Liver (tissue), 3 donors: ENCODE measurements at regions not wholly inside any gene's neighbourhood (a gene's known extent, or its start where the extent isn't known, plus 50 kb on each side); places are given as distances from the start of the nearest gene placed in this dataset.

Experiments
- CTCF ChIP-seq: fragments of 150-350 bp; IDR thresholded peaks from 2 replicates; pipeline ENCODE4 v1.5.1; 2017; ENCODE audit warnings: improper control_type of control experiment, low read depth, low read length; ENCODE audit not compliant: missing input control
- GABPA ChIP-seq, 2 donors: IDR thresholded peaks in 1 of 2; conservative IDR thresholded peaks in 1 of 2; 2 replicates each; pipeline ENCODE4 v1.6.1; 2016; ENCODE audit warnings: antibody characterized with exemption in 2 of 2, mild to moderate bottlenecking in 1 of 2, moderate library complexity in 1 of 2
- RAD21 ChIP-seq, 2 donors: IDR thresholded peaks; 2 replicates each; pipeline ENCODE4 v1.6.1; 2016; ENCODE audit warnings: antibody characterized with exemption in 2 of 2, mild to moderate bottlenecking in 2 of 2
- TAF1 ChIP-seq: conservative IDR thresholded peaks from 2 replicates; pipeline ENCODE4 v1.6.1; 2016; ENCODE audit warnings: antibody characterized with exemption, mild to moderate bottlenecking
- TF ChIP-seq, protein P1 (sequence below): IDR thresholded peaks from 2 replicates; pipeline ENCODE4 v1.6.1; 2016; ENCODE audit warnings: antibody characterized with exemption
- donor health status: healthy.
- donor health status: healthy.

GRCh38 chr5:37905230-37905629 is 65.4 kb upstream of the GDNF start:
- TF ChIP-seq RAD21 (IDR thresholded peaks at IDR 0.05) (no peak), CTCF (no peak), TAF1 (no peak), GABPA (IDR thresholded peaks at IDR 0.05 in 1 of 2, conservative IDR thresholded peaks at IDR 0.05 in 1 of 2) (no peak)
- TF ChIP-seq, protein P1, sequence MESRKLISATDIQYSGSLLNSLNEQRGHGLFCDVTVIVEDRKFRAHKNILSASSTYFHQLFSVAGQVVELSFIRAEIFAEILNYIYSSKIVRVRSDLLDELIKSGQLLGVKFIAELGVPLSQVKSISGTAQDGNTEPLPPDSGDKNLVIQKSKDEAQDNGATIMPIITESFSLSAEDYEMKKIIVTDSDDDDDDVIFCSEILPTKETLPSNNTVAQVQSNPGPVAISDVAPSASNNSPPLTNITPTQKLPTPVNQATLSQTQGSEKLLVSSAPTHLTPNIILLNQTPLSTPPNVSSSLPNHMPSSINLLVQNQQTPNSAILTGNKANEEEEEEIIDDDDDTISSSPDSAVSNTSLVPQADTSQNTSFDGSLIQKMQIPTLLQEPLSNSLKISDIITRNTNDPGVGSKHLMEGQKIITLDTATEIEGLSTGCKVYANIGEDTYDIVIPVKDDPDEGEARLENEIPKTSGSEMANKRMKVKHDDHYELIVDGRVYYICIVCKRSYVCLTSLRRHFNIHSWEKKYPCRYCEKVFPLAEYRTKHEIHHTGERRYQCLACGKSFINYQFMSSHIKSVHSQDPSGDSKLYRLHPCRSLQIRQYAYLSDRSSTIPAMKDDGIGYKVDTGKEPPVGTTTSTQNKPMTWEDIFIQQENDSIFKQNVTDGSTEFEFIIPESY, result no peak
